GM12892 (cell line): ENCODE measurements at regions not wholly inside any gene's neighbourhood (a gene's known extent, or its start where the extent isn't known, plus 50 kb on each side); places are given as distances from the start of the nearest gene placed in this dataset.

Experiments used
- DNase-seq: peaks from one replicate; pipeline ENCODE4 v3.0.0; 2011; ENCODE audit not compliant: insufficient read length
- FAIRE-seq: peaks from 2 replicates; lab custom pipeline; 2011; peaks lifted over from hg19 to GRCh38; lab: Jason Lieb, UNC
- POLR2A ChIP-seq: IDR thresholded peaks from 2 replicates; pipeline ENCODE4 v1.6.1; 2011; ENCODE audit warnings: low read depth, low read length, control low read depth
- POLR2AphosphoS5 ChIP-seq: IDR thresholded peaks from 2 replicates; pipeline ENCODE4 v1.6.1; 2011; ENCODE audit warnings: low read depth, low read length, control low read depth
- TAF1 ChIP-seq: IDR thresholded peaks from 2 replicates; pipeline ENCODE4 v1.6.1; 2011; ENCODE audit warnings: low read depth, mild to moderate bottlenecking, control low read depth, low read length, borderline replicate concordance

- TF ChIP-seq POLR2AphosphoS5: no peak
- no peak for TF ChIP-seq TAF1
- no peak for TF ChIP-seq POLR2A
- FAIRE-seq: no peak
Measured at GRCh38 chr1:224563666-224564065, 52.5 kb upstream of the CNIH3 start.

GRCh38 chr1:224564454-224565084 is 51.5 kb upstream of the CNIH3 start:
- TF ChIP-seq POLR2AphosphoS5 (no peak), TAF1 (no peak), POLR2A (no peak)
- FAIRE-seq (no peak), DNase-seq (no peak)

More at GRCh38 chr1:224563666-224564065, 52.5 kb upstream of the CNIH3 start:
- DNase-seq: no peak

GRCh38 chr1:224565186-224565585 is 50.9 kb upstream of the CNIH3 start:
- FAIRE-seq: no peak
- TF ChIP-seq POLR2AphosphoS5: no peak
- TF ChIP-seq TAF1: no peak
- TF ChIP-seq POLR2A: no peak
- DNase-seq: no peak

- DNase-seq: no peak
- TF ChIP-seq POLR2A (no peak), POLR2AphosphoS5 (no peak), TAF1 (no peak)
- FAIRE-seq: no peak
Measured at GRCh38 chr1:224565611-224566406, 50.3 kb upstream of the CNIH3 start.
